Esophagus muscularis mucosa (tissue), 4 donors: ENCODE measurements at regions not wholly inside any gene's neighbourhood (a gene's known extent, or its start where the extent isn't known, plus 50 kb on each side); places are given as distances from the start of the nearest gene placed in this dataset.

ENCODE experiments used
- EP300 ChIP-seq: sonication (generic); formaldehyde crosslinking; IDR thresholded peaks from one replicate; pipeline ENCODE4 v1.6.1; 2017; ENCODE audit warnings: antibody characterized with exemption
- POLR2A ChIP-seq: fragments of 450-650 bp; IDR thresholded peaks from one replicate; pipeline ENCODE4 v1.6.1; 2017; ENCODE audit warnings: antibody characterized with exemption, moderate library complexity, mild to moderate bottlenecking, low read depth
- POLR2AphosphoS5 ChIP-seq, 2 donors: sonication (generic); formaldehyde crosslinking; IDR thresholded peaks; one replicate each; pipeline ENCODE4 v1.6.1; 2017; ENCODE audit warnings: antibody characterized with exemption in 2 of 2
- TF ChIP-seq, protein P1 (sequence below), 3 experiments: fragments of 200-600 bp in 2 of 3; fragments of 450-650 bp in 1 of 3; sonication (generic) in 2 of 3; IDR thresholded peaks; one replicate each; pipeline ENCODE4 v1.5.1; 2017 to 2019; ENCODE audit warnings: antibody characterized with exemption in 3 of 3, mild to moderate bottlenecking in 2 of 3, moderate library complexity in 1 of 3

GRCh38 chr2:65500310-65501040, 68.1 kb upstream of the SPRED2 start:
- TF ChIP-seq EP300 (no peak), POLR2A (no peak), POLR2AphosphoS5 (IDR thresholded peaks at IDR 0.05) (no peak)
- TF ChIP-seq, protein P1, sequence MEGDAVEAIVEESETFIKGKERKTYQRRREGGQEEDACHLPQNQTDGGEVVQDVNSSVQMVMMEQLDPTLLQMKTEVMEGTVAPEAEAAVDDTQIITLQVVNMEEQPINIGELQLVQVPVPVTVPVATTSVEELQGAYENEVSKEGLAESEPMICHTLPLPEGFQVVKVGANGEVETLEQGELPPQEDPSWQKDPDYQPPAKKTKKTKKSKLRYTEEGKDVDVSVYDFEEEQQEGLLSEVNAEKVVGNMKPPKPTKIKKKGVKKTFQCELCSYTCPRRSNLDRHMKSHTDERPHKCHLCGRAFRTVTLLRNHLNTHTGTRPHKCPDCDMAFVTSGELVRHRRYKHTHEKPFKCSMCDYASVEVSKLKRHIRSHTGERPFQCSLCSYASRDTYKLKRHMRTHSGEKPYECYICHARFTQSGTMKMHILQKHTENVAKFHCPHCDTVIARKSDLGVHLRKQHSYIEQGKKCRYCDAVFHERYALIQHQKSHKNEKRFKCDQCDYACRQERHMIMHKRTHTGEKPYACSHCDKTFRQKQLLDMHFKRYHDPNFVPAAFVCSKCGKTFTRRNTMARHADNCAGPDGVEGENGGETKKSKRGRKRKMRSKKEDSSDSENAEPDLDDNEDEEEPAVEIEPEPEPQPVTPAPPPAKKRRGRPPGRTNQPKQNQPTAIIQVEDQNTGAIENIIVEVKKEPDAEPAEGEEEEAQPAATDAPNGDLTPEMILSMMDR (IDR thresholded peaks at IDR 0.05), result no peak
